IMR-90 (cell line): ENCODE measurements at regions not wholly inside any gene's neighbourhood (a gene's known extent, or its start where the extent isn't known, plus 50 kb on each side); places are given as distances from the start of the nearest gene placed in this dataset.

Source experiments
- ATAC-seq: fragments of 200-7000 bp; cut with Tn5 transposase; 2 replicates; pipeline ENCODE4 v1.9.1; 2020; ENCODE audit warnings: low read depth, mild to moderate bottlenecking, moderate library complexity
- BruUV-seq: library from RNA; stranded (reverse); fragments of 400-500 nt; replicated peaks from 2 replicates; lab custom pipeline; 2021; lab: Mats Ljungman, UMichigan
- CTCF ChIA-PET: fragments of 300-600 bp; formaldehyde crosslinking; extraction: SDS; loops from one replicate; lab custom pipeline; 2021; ENCODE audit warnings: antibody characterized with exemption; lab: Yijun Ruan, JAX
- POLR2A ChIA-PET: fragments of 300-600 bp; sonication (Branson Sonifier 250); formaldehyde crosslinking; loops from one replicate; lab custom pipeline; 2022; ENCODE audit warnings: antibody characterized with exemption; ENCODE audit not compliant: unreplicated experiment; lab: Charles Lee
- DNase-seq: peaks from one replicate; pipeline ENCODE4 v3.0.0; 2013
- H2AFZ ChIP-seq: replicated peaks from 2 replicates; pipeline ENCODE3; 2013; ENCODE audit warnings: low read length, mild to moderate bottlenecking; ENCODE audit not compliant: poor library complexity
- H2AK5ac ChIP-seq: 2 replicates; pipeline ENCODE4 v1.6.1; 2013; ENCODE audit warnings: low read depth, low read length, inconsistent platforms
- H2AK9ac ChIP-seq: replicated peaks from 2 replicates; pipeline ENCODE3; 2013; ENCODE audit warnings: mild to moderate bottlenecking, low read depth, low read length, moderate library complexity; ENCODE audit not compliant: poor library complexity
- H2BK120ac ChIP-seq: 2 replicates; pipeline ENCODE4 v1.6.1; 2013; ENCODE audit warnings: low read depth, low read length, inconsistent platforms
- H2BK15ac ChIP-seq: 3 replicates; pipeline ENCODE4 v1.6.1; 2013; ENCODE audit warnings: low read depth, low read length, inconsistent platforms
- H2BK20ac ChIP-seq: 2 replicates; pipeline ENCODE4 v1.6.1; 2013; ENCODE audit warnings: low read depth, mild to moderate bottlenecking, inconsistent platforms, low read length, moderate library complexity
- H2BK5ac ChIP-seq: 2 replicates; pipeline ENCODE4 v1.6.1; 2013; ENCODE audit warnings: mild to moderate bottlenecking, low read depth, low read length, inconsistent platforms; ENCODE audit not compliant: poor library complexity, severe bottlenecking
- H3K14ac ChIP-seq: replicated peaks from 2 replicates; pipeline ENCODE4 v1.6.1; 2013; ENCODE audit warnings: low read depth, low read length, inconsistent platforms
- H3K18ac ChIP-seq: 2 replicates; pipeline ENCODE4 v1.6.1; 2013; ENCODE audit warnings: low read depth, low read length, control low read depth
- H3K23ac ChIP-seq: 2 replicates; pipeline ENCODE4 v1.6.1; 2013; ENCODE audit warnings: low read depth, low read length, inconsistent platforms
- H3K27ac ChIP-seq: 2 replicates; pipeline ENCODE4 v1.5.1; 2013; ENCODE audit warnings: mild to moderate bottlenecking, control low read depth, low read length; ENCODE audit not compliant: insufficient read depth
- H3K27me3 ChIP-seq: 2 replicates; pipeline ENCODE4 v1.6.1; 2013; ENCODE audit warnings: low read length; ENCODE audit not compliant: control insufficient read depth, insufficient read depth
- H3K36me3 ChIP-seq: 2 replicates; pipeline ENCODE4 v1.6.1; 2013; ENCODE audit warnings: low read length, mixed read lengths; ENCODE audit not compliant: control insufficient read depth, insufficient read depth
- H3K4ac ChIP-seq: 2 replicates; pipeline ENCODE4 v1.6.1; 2013; ENCODE audit warnings: low read depth, low read length, inconsistent platforms
- H3K4me1 ChIP-seq: 2 replicates; pipeline ENCODE4 v1.6.1; 2013; ENCODE audit warnings: low read length, mixed read lengths; ENCODE audit not compliant: control insufficient read depth, insufficient read depth
- H3K4me2 ChIP-seq: 2 replicates; pipeline ENCODE4 v1.6.1; 2013; ENCODE audit warnings: low read depth, mild to moderate bottlenecking, control low read depth, low read length, moderate library complexity
- H3K4me3 ChIP-seq: 2 replicates; pipeline ENCODE4 v1.5.1; 2013; ENCODE audit warnings: low read depth, mild to moderate bottlenecking, control low read depth, low read length, moderate library complexity; ENCODE audit not compliant: insufficient read depth
- H3K56ac ChIP-seq: 2 replicates; pipeline ENCODE4 v1.6.1; 2013; ENCODE audit warnings: low read length, inconsistent platforms; ENCODE audit not compliant: insufficient read depth; ENCODE audit errors: extremely low read depth
- H3K79me1 ChIP-seq, 2 experiments: 2 replicates each; pipeline ENCODE4 v1.6.1; 2013; ENCODE audit warnings: low read length in 2 of 2, inconsistent platforms in 1 of 2, low read depth in 1 of 2
- H3K9ac ChIP-seq: 2 replicates; pipeline ENCODE4 v1.6.1; 2013; ENCODE audit warnings: low read depth, low read length, control low read depth
- H3K9me1 ChIP-seq: 2 replicates; pipeline ENCODE4 v1.6.1; 2013; ENCODE audit warnings: low read length, inconsistent platforms; ENCODE audit not compliant: insufficient read depth
- H3K9me3 ChIP-seq: 2 replicates; pipeline ENCODE4 v1.6.1; 2013; ENCODE audit warnings: low read length; ENCODE audit not compliant: control insufficient read depth, insufficient read depth
- H4K20me1 ChIP-seq: 2 replicates; pipeline ENCODE4 v1.6.1; 2013; ENCODE audit warnings: low read length, inconsistent platforms; ENCODE audit not compliant: insufficient read depth
- H4K5ac ChIP-seq: 2 replicates; pipeline ENCODE4 v1.6.1; 2013; ENCODE audit warnings: mild to moderate bottlenecking, low read depth, low read length, control low read depth
- H4K8ac ChIP-seq, 2 experiments: 2 replicates each; pipeline ENCODE4 v1.6.1; 2013; ENCODE audit warnings: low read depth in 2 of 2, low read length in 2 of 2, control low read depth in 1 of 2, inconsistent platforms in 1 of 2
- H4K91ac ChIP-seq: 2 replicates; pipeline ENCODE4 v1.6.1; 2013; ENCODE audit warnings: low read depth, low read length, inconsistent platforms; ENCODE audit not compliant: insufficient read depth
- BHLHE40 ChIP-seq: fragments of 150-350 bp; IDR thresholded peaks from 2 replicates; pipeline ENCODE4 v1.6.1; 2016; ENCODE audit warnings: mild to moderate bottlenecking, low read depth, low read length
- CHD1 ChIP-seq: IDR thresholded peaks from 2 replicates; pipeline ENCODE4 v1.6.1; 2012; ENCODE audit warnings: low read depth, low read length, improper control_type of control experiment
- NFE2L2 ChIP-seq: fragments of 150-350 bp; IDR thresholded peaks from 2 replicates; pipeline ENCODE4 v1.6.1; 2016; ENCODE audit warnings: low read depth, mild to moderate bottlenecking, low read length
- POLR2A ChIP-seq: IDR thresholded peaks from 2 replicates; pipeline ENCODE4 v1.6.1; 2012; ENCODE audit warnings: mild to moderate bottlenecking, low read depth, low read length
- RCOR1 ChIP-seq: IDR thresholded peaks from 2 replicates; pipeline ENCODE4 v1.6.1; 2012; ENCODE audit warnings: mild to moderate bottlenecking, low read length, improper control_type of control experiment; ENCODE audit not compliant: insufficient replicate concordance
- SMC3 ChIP-seq: fragments of 150-350 bp; IDR thresholded peaks from 2 replicates; pipeline ENCODE4 v1.6.1; 2016; ENCODE audit warnings: low read depth, mild to moderate bottlenecking, antibody characterized with exemption, low read length, moderate library complexity
- WGBS, 2 experiments: methylation state at CpG; one replicate each; pipeline versions ENCODE4 v1.1.5 to v1.1.7; 2013; ENCODE audit warnings: missing lambda C conversion rate in 2 of 2; ENCODE audit not compliant: insufficient read length in 1 of 2; ENCODE audit errors: extremely low coverage in 2 of 2; 5-methylcytosine and 5-hydroxymethylcytosine counted together
- dilution Hi-C: fragments of 300-500 bp; cut with HindIII; formaldehyde crosslinking; loops from one replicate; pipeline ENCODE4 v1.14.3; 2018; ENCODE audit warnings: low sequenced_read_pairs; ENCODE audit not compliant: unreplicated experiment
- in situ Hi-C: fragments of 300-500 bp; cut with MboI; formaldehyde crosslinking; loops from 3 replicates; pipeline ENCODE4 v1.14.3; 2019; ENCODE audit warnings: low sequenced_read_pairs, inconsistent platforms, mixed read lengths
- intact Hi-C: fragments of 100-400 bp; cut with micrococcal nuclease; formaldehyde crosslinking; loops from 2 replicates; pipeline ENCODE4 v1.10.0; 2022

GRCh38 chr15:72980661-72981060, 71.6 kb upstream of the NEO1 start:
- dilution Hi-C loops (no loop called here), in situ Hi-C loops (no loop called here), intact Hi-C loops (no loop called here)
- H3K4ac ChIP-seq: no peak overlapping the region
- no peak overlapping the region for H2AK5ac ChIP-seq
- H3K56ac ChIP-seq: no peak overlapping the region
- no peaks in the 10 kb centered on the region for H3K79me1 ChIP-seq
- POLR2A ChIA-PET: interaction anchor here (1.7 kb wide), 1 partner anchor 10 kb away, joined by 5 read pairs; no protein-coding TSS in a partner anchor
- no peak overlapping the region for H3K14ac ChIP-seq
- DNase-seq: no peak
- H2AFZ ChIP-seq: no peak overlapping the region
- H4K91ac ChIP-seq: no peak overlapping the region
- H4K20me1 ChIP-seq: no peaks in the 10 kb centered on the region
- no TSS peak for BruUV-seq
- H3K18ac ChIP-seq: no peak overlapping the region
- no peak overlapping the region for H2BK5ac ChIP-seq
- no peak overlapping the region for H4K5ac ChIP-seq
- no peak overlapping the region for H2BK120ac ChIP-seq
- H3K36me3 ChIP-seq: no peaks in the 10 kb centered on the region
- TF ChIP-seq POLR2A (no peak), SMC3 (no peak), RCOR1 (no peak), CHD1 (no peak), BHLHE40 (no peak), NFE2L2 (no peak)
- WGBS, 2 experiments: no CpG with 5 or more reads among the region's 1 CpG
- H3K23ac ChIP-seq: no peak overlapping the region
- peaks cover 3% of the 10 kb centered on the region; the same call in 1 of the 2 replicates for H3K4me1 ChIP-seq
- peaks cover 2% of the 10 kb centered on the region; the same call in 1 of the 2 replicates for H3K9me3 ChIP-seq
- ATAC-seq: no peak
- no peak overlapping the region for H3K9ac ChIP-seq
- H2BK20ac ChIP-seq: no peak overlapping the region
- no peak overlapping the region for H4K8ac ChIP-seq
- H3K27ac ChIP-seq: no peak overlapping the region
- no peak overlapping the region for H3K4me2 ChIP-seq
- CTCF ChIA-PET: interaction anchor here (0.7 to 1.3 kb wide), 2 partner anchors 127 to 261 kb away, joined by 3 to 4 read pairs; no protein-coding TSS in a partner anchor
- no peak overlapping the region for H3K4me3 ChIP-seq
- H2BK15ac ChIP-seq: no peak overlapping the region
- no peak overlapping the region for H2AK9ac ChIP-seq
- no peaks in the 10 kb centered on the region for H3K9me1 ChIP-seq
- peaks cover 7% of the 10 kb centered on the region for H3K27me3 ChIP-seq
